ENCODE measurements at regions not wholly inside any gene's neighbourhood (a gene's known extent, or its start where the extent isn't known, plus 50 kb on each side); places are given as distances from the start of the nearest gene placed in this dataset.

DNA sequence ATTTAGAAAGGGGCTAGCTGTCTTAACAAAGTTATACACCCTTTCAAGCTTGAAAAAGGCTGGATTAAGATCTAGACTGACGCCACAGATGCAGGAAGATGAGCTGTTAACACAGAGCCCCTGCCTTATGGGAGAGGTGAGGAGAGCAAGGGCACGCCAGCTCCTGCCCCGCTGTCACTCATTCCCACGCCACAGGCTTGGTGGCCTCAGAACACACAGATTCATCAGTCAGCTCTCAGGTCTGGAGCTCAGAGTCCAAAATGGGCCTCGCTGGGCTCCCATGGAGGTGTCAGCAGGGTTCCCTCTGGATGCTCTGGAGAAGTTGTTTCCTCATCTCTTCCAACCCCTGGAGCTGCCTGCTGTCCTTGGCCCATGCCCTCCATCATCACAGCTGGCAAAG lies 554.2 kb downstream of the TCERG1L start:
- no peak for DNase-seq

DNA sequence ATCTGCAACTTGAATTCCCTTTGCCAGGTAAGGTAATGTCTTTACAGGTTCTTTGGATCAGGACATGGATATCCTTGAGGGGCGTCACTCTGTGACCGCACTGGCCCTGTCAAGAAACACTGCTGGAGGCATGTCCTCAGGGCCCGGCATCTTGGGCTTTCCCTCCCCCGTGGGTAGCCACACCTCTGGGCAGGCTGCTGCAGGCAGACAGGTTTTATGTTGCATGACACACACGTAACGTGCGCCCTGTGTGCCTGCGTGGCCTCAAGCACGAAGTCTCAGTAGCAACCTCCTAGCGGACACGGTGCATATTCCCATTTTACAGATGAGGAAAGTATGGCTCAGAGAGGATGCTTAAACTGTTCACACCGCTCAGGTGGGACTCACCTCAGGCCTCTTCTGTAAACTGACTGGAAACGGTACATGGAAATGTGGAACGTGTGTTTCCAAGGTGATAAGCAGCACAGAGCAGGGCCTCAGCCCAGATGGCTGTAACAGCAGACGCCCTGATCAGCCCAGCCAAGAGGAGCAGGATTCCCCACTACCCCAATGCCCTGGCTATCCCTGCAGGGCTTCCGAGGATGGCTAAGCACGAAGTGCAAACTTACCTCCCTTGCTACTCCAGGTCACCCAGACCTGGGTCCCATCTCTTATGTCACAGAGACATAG lies 553.6 kb downstream of the TCERG1L start:
- DNase-seq: no peak

DNA sequence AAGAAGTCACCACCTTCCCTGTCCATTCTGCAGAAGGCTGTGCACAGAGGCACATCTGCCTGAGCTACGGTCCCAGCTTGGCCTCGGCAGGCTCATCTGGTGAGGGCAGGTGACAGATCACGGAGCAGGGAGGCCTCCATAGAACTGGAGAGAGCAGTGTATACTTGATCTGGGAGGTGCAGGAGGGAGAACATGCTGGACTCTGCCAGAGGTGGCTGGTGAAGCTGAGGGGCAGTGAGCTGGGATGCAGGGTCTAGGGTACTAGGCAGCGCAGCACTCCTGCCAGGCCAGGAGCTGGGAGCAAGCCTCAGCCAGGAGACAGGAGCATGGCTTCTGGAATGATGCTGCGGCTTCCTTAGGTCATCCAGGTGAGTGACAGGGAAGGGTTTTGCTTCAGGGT lies 553.0 kb downstream of the TCERG1L start:
- no peak for DNase-seq

DNA sequence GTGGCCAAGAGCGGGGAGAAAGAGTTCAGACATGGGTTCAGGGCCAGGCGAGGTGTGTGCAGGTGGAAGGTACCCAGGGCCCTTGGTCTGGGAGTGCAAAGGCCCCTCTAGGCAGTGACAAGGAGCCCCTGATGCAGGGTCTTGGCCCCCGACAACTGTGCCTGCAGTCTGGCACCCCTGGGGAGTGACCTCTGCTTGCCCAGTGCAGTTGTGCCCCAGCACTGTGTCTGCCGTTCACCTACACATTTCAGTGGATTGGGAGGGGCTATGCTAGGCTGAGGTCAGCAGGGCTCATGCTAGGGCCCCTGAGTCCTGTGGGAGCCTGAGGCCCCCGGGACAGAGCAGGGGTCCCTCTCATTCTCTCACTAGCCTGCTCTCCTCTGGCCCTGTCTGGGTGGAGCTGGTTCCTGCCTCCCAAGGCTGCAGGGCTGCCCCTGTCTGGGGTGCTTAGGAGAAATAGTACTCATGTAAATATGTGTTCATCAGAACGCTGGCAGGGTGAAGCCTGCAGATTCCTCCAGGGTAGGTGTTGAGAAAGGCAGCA lies 550.4 kb downstream of the TCERG1L start:
- DNase-seq: no peak

DNA sequence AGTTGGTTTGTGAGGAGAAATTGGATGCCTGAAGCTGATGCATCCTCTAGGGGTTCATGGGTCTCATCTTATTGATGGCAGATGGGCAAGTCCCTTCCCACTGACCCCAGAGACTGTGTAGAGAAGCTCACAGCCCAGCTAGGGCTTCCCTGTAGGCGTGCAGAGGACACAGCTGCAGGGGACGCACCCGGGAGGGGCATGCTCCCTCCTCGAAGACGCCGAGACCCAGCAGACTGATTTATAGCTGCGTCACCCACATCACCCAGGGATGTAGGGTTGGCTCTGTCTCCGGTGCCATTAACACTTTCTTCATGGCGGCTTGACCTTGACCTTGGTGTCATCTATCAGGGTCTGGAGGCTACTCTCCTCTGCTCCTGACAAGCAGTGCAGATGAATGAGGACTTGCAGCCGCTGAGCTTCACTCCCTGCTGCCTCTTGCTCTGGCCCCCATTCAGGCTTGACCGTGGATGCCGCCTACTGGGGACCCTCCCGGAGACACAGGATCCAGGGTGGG lies 549.7 kb downstream of the TCERG1L start:
- no peak for DNase-seq

DNA sequence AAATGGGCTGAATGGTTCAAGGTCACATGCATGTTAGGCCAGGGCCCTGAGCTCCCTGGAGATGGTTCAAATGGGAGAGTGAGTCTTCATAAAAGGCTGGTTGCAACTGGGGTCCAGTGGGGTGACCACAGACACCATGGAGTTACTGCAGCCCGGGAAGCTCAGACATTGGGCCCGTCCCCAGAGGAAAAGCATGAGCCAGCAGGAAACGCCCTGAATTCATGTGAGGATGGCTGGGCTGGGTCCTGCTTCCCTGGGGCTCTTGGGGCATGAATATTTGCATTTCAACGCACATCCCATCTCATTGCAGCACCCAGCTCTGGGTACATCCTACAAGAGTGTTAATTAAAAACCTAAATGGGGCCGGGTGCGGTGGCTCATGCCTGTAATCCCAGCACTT lies 549.0 kb downstream of the TCERG1L start:
- DNase-seq: no peak

DNA sequence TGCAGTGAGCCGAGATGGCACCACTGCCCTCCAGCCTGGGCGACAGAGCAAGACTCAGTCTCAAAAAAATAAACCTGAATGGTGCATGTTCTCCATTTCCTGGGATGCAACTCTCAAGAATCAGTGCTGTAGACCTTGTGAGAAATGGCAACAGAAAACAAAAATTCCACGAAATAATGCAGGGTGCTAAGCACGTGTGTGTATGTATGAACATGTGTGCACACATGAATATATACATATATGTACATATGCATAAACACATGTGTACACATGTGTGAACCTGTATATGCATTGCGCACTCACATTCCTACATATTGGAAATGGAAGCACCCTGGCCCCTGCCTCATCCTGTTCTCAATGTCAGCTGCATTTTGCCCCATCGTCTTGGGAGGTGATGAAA lies 548.5 kb downstream of the TCERG1L start:
- no peak for DNase-seq

DNA sequence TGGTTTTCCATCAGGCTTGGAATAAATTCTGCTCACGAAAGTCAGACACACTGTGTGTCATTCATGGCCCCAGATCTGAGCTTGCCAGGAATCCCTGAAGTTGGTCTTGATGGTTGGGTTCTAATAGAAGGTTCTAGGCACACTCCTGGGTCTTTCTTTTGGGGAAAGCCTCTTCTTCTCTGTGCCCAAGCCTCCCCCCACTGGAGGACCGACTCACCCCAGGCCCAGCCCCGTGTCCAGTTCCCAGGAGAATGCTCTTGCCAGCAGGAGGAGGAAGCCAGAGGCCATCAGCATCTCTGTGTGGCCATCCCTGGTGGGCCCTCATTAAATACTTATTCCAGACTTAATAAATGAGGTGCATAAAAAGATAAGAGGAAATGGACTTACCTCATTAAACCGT lies 548.0 kb downstream of the TCERG1L start:
- no peak for DNase-seq

DNA sequence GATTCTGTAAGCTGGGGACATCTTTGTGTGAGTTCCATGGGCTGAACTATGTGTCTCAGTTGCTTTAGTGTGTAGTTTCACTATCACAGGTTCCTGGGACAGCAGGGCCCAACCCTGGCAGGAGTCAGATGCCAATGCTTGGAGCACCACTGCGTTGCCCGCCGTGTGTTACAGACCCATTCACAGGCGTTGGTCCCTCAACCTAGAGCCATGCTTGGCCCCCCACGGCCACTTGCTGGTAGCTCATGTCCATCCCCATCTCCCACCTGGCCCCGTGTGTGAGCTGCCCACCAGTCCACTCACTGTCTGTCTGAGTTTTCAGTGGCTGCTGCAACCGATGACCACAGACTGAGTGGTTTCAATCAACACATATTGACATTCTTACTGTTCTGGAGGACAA lies 546.9 kb downstream of the TCERG1L start:
- DNase-seq: no peak

DNA sequence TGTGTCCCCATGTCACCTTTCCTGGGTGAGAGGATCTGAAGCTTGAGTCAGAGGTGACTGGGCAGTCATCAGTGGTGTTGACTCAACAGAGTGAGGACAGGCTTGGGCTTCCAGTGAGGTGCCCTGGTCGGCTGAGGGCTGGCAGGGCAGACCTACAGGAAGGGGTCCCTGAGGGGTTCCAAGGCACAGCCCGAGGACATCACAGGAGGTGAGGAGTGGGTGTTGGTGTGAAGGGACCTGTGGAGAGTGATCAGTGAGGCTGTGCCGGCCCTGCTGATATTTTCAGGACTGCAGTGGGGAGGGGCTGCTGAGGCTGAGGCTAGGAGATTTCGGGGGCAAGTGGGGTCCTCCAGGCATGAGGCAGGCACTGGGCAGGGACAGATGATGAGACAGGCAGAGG lies 545.5 kb downstream of the TCERG1L start:
- DNase-seq: no peak

DNA sequence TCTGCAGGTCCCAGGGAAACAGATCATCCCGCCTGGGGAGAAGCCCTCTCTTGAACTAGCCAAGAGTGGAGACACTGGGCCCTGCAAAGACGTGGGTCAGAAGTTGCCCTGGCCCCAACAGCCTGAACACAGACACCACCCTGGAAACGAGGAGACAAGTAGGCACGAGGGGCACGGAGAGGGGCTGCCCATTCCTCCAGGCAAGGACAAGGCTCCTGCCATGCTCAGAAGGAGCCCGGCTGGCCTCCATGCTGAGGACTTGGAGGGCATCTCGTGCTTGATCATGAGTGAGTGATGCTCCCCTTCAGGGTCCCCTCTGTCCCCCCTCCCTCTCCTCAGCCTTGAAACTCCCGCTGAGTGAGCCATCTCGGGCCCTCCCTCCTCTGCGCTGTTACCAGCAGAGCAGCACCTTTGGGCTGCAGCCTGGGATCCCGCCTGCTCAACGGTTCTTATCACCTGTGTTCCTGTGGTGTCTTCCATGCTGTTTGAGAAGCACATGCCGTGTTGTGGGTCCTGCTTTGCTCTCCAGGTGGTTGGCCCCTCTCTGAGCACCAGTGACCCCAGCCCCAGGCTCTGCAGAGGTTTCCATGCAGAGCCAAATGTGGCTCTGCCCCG lies 544.3 kb downstream of the TCERG1L start:
- DNase-seq: no peak

DNA sequence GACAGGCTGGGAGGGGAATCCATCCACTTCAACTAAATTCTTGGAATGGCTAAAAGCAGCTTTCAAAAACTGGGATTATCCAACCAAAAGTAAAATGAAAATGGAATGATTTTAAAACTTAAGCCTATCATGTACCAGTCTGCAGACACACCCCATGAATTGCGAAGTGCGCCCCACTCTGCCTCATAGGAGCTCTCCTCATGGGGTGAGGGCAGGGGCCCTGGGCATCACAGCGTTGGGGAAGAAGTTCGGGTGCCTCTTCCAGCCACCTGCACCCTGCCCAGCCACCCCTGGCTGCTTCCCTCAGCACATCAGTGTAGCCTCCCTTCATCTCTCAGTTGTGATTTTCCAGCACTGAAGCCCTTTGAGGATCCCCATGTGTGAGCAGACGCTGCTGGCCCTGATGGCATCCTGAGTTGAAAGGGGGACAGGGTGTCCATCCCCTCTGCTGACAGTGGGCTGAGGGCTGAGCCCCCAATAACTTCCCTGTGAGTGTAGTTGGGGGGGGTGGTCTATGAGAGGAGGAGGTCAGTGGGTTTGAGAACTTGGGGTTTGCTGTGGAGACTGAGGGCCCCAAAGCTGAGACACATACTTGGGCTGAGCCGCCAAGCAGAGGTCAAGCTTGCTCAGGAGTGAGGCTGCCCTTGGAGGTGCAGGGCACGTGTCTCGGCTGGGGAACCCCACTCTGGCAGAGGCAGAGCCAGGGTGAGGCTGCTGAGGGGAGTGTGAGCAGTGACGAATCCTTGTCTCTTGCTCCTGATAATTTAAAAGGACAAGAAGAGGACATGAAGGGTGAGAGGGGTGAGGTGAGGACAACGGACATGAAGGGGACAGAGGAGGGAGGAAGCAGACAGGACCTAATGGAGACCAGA lies 542.1 kb downstream of the TCERG1L start:
- no peak for DNase-seq

DNA sequence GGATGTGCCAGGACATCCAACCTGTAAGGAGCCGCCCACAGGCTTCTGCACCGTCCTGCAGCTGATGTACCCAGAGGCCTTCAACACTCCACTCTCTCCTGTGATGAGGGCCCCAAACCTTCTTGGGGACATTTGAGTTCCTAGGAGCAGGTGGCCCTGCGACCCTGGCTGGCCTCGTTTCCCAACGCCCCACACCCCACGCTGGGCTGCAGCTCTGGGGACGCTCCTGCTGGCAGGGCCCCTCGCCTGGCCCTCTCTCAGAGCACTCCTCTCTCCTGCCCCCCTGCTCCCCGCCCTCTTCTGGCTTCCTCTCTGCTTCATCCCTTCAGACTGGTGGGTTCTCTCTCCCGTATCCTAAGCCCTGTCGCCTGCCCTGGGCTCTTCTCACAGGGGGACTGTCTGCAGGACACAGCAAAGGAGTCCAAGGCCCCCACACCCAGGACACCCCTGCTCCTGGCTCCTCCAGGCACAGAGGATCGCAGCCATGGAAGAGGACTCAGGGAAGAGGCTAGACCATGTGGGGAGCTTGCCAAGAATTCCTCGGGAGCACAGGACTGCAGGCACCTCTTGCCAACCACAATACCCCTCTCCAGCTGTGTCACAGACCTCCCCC lies 541.4 kb downstream of the TCERG1L start:
- no peak for DNase-seq

DNA sequence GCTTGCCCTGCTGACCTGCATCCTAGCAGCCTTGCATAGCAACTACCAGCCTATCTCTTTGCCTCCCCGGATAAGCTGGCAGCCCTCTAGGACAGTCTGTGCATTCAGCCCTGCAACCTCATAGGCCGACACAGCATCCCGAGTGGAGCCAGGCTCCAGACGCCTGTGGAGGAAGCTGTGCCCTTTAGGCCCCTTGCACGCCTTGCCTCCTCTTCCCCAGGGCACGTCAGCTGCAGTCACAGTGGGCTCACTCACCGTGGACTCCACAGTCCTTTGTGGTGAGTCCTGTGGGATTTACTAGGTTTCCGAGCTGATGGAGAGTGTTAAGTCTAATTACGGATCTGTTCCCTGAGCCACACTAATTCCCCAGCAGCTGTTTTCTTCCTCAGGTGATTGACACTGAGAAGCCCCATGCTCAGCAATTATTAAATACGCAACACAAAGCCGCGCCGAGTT lies 540.0 kb downstream of the TCERG1L start:
- no peak for DNase-seq

DNA sequence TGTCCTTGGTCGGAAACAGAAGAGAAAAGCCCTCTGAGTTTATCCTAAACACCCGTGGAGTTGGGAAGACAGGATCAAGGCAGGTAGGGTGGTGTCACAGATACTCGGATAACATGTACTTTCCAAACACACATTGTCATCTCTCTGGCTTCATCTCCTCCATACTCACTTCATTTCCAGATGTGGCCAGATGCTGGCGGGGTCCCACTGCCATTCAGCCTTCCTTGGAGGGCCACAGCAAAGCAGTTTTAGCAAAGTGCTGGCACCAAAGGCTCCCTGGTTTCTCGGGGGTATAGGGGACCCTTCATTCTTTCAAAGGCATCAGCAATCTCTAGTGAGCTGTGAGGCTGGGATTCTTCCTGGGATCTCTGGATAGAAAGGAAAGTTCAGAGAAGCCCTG lies 539.5 kb downstream of the TCERG1L start:
- no peak for DNase-seq

DNA sequence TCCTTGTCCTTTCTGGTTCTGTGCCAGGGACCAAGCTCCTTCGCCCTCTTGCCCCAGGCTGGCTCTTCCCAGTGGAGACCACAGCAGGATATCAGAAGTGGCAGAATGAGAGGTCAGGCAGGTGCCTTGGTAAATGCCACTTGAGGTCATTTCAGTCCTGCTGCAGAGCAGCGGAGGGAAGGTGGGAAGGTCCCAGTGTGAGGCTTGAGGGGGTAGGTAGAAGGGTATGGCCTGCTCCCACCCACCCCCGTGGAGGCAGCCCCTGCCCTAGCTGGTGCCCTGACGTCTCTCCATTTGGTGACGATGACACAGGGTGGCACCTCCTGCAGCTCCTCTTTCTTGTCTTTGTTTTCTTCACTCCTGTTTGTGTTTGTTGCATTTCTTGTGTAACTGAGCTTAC lies 538.8 kb downstream of the TCERG1L start:
- DNase-seq: no peak

DNA sequence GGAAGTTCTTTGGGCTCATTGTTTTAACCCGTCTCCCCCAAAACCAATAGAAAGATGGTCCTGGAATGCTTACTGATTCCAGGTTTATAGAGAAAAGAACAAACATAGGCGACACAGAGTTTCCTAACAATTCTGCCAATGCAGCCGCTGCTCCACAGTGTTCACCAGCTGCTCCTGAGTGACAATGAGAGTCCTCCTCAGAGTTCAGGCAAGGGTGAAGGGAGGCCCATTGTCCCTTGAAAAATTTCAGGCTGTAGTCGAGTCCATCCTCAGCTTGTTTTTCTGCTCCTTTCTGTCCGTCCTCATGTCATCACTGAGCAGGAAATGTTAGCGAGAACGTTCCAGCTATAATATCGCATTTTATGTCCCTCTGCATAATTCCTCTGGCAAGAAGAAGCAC lies 537.6 kb downstream of the TCERG1L start:
- DNase-seq: no peak

DNA sequence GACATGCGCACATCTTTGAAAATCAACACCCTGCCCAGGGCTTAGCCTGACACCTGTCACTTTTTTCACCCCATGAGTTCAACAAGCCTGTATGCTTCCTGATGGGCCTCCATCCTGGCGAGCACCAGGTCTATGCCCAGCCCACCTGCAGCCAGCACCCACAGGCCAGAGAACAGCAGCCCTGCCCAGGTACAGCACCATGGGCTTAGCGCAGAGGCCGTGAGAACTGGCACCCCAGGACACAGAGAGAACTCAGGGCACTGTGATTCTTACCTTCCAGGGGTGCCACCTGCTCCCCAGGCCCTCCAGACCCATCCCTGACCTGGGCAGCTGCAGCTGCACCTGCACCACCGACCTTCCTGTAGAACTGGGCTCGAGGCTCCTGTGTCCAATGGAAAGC lies 536.6 kb downstream of the TCERG1L start:
- no peak for DNase-seq

DNA sequence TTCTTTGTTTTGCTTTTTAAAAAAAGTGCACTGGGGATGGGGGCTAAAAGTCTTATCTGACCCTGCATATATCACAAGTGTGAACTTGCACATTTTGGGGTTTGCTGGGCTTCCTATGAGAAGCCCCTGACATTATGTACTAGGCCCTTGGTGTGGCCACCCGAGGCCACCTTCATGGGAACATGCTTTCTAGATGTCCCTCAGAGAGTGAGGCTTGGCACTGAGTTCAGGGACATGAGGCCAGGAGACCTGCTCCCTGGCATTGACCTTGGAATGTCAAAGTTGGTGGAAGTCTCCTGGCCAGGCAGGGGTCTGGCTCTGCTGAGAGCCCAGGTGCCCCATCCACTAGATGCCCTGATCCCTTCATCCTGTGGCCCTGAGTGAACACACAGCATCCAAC lies 536.2 kb downstream of the TCERG1L start:
- DNase-seq: no peak

DNA sequence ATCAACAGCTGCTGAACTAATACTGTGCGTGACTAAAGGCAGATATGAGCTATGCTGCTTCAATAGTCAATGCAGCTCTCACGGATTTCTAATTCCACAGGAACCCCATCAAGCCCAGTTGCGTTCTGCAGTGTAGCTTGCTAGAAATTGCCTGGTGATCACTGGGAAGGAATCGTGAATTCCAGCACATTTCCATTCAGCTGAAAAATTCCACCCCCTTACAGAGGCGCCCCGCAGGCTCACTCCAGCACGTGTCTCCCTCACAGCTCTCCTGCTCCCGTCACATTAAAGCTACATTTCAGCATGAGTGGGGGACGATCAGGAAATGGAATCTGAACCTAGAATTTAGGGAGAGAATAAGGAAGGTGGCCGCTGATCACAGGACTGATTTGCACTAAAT lies 534.8 kb downstream of the TCERG1L start:
- DNase-seq: no peak

DNA sequence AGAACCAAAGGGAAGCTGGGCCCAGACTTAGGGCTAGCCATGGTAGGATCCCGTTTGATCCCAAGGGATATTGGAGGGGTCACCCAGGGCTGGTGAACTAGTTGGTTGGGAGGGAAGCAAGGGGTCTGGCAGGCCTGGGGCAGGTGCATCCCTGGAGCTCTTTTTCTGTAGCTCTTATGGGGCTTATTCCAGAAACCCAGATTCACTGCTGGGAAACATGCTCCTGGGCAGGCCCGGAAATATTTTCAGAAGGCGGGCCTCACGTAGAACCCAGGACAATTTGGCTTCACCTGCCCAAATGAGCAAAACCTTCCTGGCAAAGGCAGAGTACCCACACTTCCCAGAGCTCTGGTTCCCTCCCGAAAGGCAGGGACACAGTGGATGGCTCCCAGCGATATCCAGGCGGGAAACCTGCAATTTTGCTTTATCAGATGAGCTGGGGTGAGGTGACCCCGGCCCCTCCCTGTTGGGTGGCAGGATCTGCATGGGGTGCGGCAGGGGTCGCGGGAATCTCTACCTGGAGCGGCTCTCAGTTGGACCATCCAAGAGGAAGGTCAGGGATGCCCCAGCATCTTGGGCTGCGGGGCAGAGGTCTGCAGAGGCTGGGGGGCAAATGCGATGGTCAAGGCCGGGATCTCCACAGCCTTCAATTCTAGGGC lies 533.9 kb downstream of the TCERG1L start:
- DNase-seq: no peak

DNA sequence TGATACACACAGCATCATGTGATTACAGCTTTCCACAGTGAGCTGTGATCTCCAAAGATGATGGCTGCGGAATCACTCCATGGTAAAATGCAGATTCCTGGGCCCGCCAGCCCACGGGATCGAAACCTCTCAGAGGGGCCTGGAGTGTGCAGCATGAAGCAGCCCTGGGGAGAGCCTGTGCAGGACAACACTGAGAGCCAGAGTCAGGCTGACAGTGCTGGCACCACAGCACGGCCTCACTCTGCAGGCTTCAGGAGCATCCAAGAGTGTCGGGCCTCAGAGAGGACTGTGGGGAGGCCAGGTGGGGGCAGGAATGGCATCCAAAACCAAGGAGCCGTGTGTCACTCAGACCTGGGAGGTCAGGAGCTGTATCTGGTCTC lies 533.4 kb downstream of the TCERG1L start:
- DNase-seq: no peak

DNA sequence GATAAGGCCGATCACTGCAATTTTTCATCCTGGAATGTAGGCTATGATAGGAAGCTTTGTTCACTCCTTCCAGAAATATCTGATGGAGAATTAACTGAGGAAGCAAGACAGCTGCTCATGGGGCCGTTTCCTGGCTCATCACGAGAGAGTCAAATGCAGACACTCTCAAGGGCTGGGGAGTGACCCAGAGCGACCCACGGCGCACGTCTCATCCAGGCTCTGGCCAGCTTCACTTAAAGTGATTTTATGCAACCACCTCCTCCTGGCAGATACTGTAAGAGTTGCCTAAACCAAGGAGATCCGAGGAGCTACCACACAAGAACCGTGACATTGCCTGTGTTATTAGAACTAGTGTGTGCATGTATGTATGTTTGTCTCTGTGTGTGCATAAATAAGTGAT lies 530.8 kb downstream of the TCERG1L start:
- no peak for DNase-seq
